DMS114 treated with DMSO at 0.1 percent for 48 hours (cell line): ENCODE measurements at regions not wholly inside any gene's neighbourhood (a gene's known extent, or its start where the extent isn't known, plus 50 kb on each side); places are given as distances from the start of the nearest gene placed in this dataset.

ENCODE experiments used
- DNase-seq: peaks from one replicate; lab custom pipeline; 2025; ENCODE audit not compliant: unreplicated experiment; lab: John Stamatoyannopoulos, UW

DNA sequence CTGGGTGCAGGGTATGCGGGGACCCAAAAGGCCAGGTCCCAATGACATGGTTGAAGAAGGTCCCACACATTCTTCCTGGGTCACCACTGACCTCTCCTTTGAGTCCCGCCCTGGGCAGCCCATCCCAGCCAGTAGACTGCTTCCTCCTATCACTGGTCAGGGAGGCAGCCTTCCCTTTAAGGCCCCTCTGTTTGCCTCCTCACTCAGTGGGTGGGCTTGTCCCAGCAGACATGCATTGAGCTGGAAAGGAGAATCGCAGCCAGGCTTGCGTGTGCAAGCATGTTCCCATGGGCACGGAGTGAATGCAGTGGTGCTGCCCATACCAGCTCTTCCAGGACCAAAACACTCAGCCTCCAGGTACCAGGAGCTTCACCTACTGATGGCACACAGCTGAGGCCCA lies 162.4 kb upstream of the SYT13 start:
- DNase-seq = no peak

DNA sequence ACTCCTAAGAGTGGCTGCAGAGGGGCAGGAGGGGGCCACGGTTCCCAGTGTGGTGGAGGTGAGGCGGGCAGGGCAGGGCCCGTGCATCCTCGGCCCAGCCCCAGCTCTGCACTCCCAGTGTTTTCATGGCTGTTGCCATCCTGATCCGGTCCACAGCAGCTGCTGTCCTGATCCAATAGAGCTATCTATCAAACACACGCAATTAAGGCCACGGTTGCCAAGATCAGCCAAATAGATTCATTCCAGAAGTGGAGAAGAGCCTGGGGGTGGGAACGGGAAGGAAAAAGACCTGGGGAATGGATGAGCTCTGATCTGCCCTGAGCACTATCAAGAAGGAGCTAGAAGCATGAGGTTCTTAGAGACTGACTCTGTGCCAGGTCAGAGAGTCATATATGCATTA lies 160.9 kb upstream of the SYT13 start:
- DNase-seq = no peak

DNA sequence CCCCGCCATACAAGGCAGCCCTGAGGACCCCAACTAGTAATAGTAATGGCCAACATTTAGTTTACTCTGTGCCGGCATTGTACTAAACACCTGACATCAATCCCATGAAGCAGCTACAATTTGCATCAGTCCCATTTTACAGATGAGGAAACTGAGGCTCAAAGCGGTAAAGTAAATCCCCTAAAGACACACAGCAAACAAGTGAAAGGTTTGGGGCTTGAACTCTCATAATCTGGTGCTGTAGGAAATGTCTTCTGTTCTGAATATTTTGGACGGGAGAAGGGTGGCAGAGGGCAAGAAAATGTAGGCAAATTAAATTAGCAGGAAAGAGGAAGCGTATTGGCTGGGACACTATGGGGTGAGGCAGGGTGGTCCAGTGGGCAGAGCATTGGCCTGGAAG lies 160.3 kb upstream of the SYT13 start:
- DNase-seq = no peak

DNA sequence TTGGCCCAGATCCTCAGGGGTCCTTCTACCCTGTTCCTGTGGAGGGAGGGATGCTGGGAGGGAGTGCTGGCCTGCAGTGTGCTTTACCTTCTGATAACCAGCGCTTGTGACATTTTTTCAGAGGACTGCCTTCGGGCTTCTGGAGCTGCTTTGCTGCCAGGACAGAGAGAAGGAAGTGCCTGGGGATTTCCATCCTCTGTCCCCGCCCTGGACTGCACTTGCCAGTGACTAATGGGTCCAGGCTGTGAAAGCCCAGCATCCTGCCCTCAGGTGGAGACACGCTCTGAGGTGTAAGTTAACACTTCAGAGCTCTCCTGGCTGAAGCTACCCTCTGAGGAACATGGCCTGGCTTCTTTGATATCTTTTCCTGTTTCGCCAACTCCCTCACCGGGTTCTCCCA lies 158.7 kb upstream of the SYT13 start:
- no peak for DNase-seq

DNA sequence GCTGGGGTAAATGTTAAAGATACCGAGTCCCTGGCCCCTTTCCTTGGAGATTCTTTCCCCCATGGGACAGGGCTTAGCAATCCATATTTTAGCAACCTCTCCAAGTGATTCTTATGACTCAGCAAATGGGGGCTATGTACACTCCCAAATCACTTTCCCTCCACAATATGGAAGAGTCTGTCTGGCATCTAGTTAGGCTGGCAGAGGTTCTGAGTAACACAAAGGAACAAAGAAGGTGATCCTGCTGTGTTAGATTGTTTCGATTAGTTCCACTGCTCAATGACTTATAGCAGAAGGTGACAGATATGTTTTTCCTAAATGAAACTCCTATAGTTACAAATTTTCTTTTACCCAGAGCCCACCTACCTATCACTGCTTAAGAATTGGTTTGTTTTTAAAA lies 154.0 kb upstream of the SYT13 start:
- DNase-seq = no peak

DNA sequence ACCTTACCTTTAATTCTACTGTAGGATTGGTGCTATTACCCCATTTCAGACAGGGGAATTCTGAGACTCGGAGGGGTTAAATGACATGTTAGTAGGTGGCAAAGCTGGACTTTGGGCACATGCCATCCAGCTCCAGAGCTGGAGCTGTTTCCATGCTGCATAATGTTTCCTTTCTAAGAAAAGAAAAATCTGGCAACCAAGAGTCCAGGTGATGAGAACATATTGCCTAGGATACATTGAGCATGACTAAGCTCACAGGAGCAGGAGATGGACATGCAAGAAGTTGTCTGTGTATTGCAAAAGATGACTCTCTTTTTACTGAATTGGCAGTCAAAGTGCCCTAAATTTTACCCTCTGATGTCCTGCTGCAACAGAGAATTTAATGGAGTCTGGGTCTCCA lies 150.8 kb upstream of the SYT13 start:
- no peak for DNase-seq

DNA sequence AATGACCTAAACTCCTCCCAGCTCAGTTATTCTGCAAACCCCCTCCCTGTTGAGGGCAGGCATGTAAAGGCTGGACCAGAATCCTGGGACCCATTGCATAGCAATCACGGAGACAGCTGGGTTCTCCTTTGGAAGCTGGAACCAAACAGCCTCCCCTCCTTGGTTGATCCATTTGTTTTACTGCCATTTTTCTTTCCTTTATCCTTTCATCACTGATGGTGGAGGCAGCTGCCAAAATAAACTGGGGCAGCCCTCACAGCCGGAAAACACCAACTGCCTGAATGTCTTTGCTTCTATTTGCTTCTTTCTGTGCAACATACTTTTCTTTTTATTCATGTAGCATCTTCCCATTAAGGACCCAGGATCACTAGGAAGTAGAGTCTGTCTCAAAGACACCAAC lies 150.0 kb upstream of the SYT13 start:
- DNase-seq = no peak

DNA sequence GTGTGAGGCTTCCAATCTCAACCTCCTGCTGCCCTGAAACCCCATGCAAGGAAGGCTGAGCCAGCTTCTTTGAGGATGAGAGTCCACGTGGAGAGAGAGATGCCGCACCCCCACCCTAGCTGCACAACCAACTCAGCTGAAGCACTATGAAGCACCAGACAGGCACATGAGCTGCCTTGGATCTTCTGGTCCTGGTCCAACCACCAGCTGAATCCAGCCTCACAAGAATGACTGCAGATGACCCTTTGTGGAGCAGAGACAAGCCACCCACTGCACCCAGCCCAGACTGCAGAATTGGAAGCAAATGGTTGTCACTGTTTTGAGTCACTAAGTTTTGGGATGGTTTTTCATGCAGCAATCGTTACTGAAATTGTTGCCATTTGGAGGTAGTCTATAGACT lies 149.6 kb upstream of the SYT13 start:
- DNase-seq = no peak

DNA sequence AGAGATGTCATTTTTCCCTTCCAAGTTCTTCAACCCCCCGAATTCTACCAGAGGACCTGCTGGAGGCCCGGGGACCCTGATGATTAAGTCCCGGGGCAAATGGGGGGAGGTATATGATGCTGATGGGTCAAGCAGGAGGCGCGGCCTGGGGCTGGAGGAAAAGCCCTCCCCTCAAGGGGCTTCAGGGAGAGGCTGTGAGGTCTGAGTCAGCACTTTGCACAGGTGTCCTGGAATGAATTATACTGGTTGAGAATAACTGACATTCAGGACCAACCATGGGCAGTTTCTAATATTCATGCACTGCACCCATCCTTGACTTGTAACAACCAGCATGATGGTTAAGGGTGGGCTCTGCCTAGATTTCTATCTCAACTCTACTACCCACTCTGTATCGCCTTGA lies 146.8 kb upstream of the SYT13 start:
- DNase-seq = no peak

DNA sequence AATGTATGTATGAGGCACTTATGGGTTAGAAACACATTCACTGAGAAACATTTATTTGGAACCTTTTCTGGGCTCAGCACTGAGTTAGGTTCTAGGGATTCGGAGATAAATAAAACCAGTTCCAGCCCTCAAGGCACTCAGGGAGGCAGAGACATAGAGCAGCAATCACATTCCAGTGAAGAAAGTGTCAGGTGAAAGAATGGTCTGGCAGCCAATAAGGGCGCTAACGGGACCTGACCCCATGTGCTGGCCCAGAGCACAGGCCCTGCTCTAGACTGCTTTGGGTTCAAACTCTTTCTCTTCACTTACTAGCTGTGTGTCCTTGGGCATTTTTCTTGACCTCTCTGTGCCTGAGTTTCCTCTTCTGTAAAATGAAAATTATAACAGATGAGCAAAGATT lies 146.0 kb upstream of the SYT13 start:
- no peak for DNase-seq

DNA sequence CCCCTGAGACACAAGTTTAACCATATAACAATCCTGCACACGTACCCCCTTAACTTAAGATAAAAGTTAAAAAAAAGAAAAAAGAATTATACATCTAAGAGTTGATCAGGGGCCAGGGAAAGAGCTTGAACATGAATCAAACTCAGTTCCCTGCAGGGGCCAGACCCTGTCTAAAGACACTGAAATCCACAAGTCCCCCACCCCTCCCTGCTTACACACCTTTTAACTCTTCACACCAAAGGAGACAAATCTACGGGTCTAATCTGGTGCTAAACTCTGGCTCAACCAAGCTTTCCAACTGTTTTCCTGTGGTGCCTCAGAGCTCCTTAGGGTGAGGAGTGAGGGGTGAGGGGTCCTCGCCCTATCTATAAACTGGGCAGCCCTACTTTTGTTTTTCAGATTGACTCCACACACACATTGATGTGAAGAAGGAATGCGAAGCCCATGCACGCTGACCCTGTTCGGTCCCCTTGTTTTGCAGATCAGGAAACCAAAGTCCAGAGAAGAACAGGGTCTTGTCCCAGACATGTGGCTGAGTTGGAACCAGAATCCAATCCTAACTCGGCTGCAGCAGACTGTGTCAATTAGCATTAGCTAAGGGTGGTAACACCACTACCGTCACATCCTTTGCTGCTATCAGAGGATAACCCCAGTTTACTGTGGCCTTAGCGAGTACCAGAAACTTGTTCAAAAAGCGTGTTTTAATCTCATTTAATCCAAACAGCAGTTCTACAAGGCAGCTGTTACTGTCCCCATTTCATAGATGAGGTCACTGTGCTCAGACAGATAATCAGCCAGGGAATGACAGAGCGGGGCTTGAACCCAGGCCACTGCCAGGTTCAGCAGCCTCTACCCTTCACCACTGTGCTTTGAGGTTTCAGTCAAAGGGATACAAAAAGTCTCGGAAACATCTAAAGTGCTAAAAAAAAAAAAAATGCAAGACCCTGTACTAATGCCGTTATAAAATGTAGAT lies 145.2 kb upstream of the SYT13 start:
- no peak for DNase-seq

DNA sequence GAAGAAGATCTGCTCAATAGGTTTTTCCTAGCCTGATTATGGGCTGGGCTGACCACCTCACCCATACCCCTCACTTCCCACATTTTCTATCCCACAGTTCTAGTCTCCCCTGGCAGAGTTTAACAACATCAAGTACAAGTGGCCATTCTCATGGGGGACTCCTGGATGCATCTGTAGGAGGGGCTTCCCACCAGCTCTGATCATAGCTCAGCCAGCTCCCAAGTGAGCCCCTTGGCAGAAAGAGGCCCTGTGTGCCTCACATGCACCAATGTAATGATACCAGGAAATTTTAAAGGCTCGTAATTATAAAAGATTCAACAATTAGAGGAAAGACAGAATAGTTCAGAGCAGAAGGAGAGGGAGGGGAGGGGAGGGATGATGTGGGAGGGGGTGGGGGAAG lies 144.2 kb upstream of the SYT13 start:
- DNase-seq = no peak

DNA sequence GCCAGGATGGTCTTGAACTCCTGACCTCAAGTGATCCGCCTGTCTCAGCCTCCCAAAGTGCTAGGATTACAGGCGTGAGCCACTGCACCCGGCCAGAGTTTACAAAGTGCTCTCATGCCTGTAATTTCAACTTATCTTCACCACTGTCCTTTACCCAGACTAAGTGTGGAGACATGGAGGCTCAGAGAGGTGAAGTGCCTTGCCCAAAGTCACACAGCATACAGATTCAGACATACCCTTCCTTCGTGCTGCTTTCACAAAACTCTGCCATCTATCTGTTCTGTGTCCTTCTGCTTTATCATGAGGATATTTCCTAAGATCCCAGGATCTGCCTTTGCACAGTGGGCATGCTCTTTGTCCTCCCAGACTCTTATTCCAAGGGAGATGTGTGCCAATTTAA lies 143.6 kb upstream of the SYT13 start:
- no peak for DNase-seq

DNA sequence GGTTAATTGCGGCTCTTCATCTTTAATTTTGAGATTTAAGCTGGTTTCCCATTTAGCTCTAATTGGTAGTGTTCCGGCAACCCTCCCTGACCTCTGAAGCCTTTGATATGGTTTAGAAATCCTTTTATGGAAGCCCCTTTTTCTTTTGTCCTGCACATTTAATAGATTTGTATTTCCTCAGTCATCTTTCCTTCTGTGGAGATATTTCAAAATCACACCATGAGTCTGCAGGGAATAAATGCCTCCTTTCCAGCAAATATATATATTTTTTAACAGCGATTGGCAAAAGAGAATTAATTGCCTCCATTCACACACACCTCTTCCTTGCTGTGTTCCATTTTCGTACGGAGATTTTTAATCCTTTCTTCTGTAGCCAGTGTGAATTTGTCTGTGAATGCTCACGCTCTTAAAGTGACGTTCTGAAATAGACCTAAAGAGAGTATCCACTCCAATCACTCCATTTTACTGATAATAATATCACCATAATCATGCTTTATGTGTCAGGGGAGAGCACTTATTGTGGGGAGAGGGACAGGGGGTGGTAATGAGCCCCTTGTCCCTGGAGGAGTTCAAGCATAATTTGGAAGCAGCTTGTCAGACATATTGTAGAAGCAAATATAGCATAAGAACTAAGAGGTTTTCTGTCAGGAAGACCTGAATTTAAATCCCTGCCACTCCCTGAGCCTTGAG lies 142.5 kb upstream of the SYT13 start:
- DNase-seq = no peak

DNA sequence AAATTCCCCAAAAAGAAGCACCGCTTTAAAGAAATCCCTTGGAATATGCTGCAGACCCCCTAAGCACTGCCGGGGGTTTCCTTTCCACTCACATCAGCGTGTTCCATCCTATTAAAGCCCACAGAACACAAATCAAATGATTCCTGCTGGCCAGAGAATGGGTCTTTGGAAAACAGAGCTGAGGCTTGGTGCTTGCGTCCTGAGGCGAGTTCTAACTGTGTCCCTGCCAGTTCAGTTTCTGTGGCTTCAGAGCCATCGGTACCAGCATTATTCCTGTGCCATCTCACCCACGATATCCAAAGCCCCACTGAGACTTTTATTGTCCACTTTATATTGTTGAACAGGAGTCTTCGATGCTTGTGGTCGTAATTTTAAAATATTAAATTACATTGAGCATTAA lies 142.0 kb upstream of the SYT13 start:
- no peak for DNase-seq

DNA sequence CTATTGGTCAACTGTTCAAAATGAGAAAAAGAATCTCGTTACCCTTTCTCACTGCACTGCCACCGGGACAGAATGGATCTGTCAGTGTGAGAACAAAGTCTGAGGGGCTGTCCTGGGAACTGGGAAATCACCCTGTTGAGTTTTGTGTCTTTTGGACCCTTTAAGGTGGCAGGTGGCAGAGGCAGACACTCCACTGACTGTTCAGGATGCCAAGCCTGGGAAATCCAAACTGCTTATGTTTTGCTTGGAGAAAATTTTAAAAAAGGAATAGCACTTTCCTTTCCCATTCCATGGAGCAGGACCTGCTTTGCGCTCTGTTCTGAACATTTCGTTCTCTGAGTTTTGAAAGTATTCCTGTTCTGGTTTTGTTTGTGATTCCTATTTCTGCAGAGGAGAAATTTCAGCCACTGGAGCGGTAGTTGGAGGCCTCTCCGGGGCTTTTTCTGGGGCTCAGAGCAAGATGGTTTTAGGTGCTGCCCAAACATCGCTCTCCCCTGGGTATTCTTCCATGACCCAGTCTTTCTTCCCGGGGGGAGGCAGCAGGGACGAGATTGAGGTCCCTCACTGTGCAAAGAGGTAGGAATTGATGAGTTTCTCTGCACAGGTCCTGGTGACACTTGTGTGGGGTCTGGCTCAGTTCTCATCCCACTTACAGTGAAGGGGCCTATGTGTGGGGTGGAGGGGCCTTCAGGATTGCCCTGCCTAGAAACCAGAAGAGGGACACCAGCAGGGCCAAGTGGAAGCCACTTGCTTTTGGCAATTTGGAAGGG lies 138.5 kb upstream of the SYT13 start:
- DNase-seq = no peak

DNA sequence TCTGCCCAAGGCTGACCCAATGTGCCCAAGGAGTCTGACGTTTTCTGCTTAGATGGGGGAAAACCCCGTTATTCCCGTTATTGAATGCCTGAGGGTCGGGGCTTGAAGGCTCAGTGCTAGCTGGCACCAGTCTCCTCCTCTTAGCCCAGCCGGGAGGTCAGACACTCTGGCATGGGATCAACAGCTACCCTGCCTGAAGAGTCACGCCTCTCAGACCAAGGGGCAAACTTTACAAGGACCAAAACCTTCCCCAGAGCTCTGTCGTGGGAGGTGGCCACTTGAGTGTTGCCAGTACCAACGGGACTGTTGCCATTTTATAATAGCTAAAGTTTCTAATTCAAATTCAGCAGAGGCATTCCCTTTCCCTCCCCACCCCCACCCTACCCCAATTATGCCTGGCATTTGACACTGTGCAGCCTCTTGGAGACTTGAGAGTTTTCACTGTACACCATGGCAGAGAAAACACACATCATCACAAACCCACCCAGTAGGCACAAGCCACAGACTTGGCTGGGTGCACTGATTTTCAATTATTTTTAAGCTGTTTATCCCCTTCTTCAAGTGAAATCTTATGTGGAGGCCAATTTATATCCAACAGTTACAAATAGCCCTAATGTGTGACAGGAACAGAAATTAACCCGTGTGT lies 137.5 kb upstream of the SYT13 start:
- no peak for DNase-seq

DNA sequence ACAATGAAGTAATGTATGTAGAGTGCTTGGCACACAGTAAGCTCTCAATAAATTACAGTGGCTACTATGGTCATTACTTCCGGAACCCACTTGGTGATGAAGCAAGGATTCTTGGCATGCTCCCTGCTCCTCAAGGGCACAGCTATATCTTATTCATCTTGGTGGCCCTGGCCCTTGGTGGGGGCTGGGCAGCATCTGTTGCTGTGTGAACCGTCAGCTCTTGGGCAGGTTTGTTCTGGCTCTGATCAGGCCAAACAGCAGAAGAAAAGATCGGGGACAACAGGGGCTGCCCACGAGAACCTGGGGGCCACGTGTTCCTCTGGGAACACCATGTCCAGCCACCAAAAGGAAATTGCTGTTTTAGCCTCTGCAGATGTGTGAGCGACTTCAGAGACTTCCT lies 136.9 kb upstream of the SYT13 start:
- no peak for DNase-seq

DNA sequence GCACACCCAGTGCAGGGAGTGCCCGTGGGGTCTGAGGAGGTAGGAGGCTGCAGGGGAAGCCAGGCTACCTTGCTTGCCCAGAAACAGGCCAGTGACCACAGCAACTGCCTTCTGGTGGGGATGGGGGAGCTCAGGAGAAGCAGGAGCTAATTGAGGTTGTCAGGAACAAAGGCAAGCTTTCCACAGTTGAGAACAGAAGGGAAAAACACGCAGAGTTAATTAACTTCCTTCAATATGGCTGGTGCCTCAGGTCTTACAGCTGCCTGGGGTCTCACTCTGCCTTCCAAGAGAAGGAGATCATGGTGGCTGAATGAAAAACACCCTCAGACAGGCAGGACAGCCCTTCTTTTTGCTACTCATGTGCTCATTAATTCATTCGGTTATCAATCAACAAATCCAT lies 127.9 kb upstream of the SYT13 start:
- no peak for DNase-seq

DNA sequence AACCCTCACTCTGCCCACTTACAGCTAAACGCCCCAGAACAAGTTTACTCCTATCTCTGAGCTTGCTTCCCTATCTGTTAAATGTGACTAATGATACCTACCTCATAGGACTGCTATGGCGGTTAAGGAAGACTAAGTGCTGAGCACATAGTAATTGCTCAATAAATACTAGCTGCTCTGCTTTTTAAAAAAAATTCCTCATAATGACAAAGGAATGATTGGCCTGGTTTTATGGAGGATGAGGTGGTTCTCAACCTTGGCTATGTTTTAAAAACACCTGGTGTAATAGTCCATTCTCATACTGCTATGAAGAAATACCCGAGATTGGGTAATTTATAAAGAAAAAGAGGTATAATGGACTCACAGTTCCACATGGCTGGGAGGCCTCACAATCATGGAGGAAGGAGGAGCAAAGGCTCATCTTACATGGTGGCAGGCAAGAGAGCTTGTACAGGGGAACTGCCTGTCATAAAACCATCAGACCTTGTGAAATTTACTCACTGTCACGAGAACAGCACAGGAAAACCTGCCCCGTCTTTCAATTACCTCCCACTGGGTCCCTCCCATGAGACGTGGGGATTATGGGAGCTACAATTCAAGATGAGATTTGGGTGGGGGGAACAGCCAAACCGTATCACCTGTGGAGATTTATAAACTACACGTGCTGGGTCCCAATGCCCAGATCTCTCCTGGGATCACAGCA lies 127.2 kb upstream of the SYT13 start:
- no peak for DNase-seq

DNA sequence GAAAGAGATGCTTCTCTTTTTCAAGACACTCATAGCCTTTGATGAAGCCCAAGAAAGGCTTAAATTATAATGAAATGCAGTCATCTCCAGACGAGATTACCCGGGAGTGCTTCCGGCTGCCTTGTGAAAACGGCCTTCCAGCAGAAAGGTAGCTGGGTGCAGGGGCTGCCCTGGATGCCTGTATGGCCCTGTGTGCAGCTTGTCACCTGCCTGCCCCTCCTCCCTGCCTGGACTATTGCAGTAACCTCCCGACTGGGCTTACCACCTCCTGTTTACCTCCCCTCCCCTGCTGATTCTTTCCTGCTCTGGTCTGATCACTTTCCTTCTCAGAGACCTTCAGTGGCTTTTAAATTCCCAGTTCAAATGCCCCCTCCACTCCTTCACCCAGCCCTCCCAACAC lies 126.4 kb upstream of the SYT13 start:
- no peak for DNase-seq
